GM23248 (cell line): ENCODE measurements at regions not wholly inside any gene's neighbourhood (a gene's known extent, or its start where the extent isn't known, plus 50 kb on each side); places are given as distances from the start of the nearest gene placed in this dataset.

Source experiments
- EZH2 ChIP-seq: fragments of 200-600 bp; sonication (generic); IDR thresholded peaks from 2 replicates; pipeline ENCODE4 v1.6.1; 2018; ENCODE audit warnings: antibody characterized with exemption, mild to moderate bottlenecking; ENCODE audit not compliant: insufficient read depth, poor library complexity, severe bottlenecking
- EZH2phosphoT487 ChIP-seq: fragments of 200-600 bp; sonication (generic); IDR thresholded peaks from 2 replicates; pipeline ENCODE4 v1.6.1; 2018; ENCODE audit warnings: antibody characterized with exemption, moderate library complexity, mild to moderate bottlenecking, low read depth; ENCODE audit not compliant: insufficient read depth

DNA sequence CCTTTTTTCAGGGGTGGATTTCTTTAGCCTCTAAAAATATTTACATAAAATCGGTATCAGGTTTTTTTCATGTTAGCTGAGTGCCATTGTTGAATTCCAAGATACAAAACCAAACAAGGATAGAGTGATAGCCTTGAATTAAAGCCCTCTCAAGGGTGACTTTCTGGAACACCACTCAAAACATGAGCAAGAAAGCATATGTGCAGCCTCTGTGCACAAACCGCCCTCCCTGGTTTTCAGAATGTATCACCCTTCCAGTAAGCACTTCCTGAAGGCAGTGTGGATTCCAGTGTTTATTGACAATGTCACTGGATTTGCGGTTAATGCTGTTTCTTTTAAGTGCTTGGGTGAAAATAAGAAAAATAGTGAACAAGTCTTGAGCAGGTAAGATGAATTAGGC is 597.7 kb downstream of the TMEM114 start:
- TF ChIP-seq EZH2 (no peak), EZH2phosphoT487 (no peak)
